ENCODE measurements at regions not wholly inside any gene's neighbourhood (a gene's known extent, or its start where the extent isn't known, plus 50 kb on each side); places are given as distances from the start of the nearest gene placed in this dataset.
A peak's percentile ranks its signal among the peaks of the same experiment; 100 is the strongest.

DNA sequence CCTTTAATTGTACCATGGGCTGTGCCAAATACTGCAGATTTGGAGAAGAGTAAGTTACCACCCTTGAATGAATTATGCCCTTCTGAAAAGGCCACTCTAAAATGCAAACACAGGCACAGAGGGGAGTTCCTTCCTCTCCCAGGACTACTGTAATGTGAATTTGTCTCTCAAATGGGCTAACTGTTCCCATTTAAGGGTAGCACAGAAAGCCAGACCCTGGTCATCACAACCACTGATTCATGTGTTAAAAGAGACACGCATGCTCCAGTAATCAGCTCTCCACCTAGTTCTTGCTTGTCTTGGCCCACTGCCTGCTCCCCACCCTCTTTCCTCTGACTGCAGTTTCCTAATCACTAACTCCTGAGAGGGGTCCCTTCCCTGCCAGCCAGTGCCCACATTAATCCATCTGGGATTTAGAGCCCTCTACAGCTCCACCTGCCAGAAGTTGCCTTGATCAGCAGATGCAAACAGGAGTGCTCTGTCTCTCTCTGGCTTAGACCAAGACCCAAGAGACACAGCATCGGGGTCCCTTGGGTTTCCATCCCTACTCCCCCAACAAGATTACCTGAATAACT lies 382.4 kb downstream of the TMEM167A start:
- ChIA-PET POLR2A (no interaction called here), CTCF (no interaction called here)
- intact Hi-C loops (cut with micrococcal nuclease): no loop called here
- Histone ChIP-seq H3K4me3 (ENCODE audit: low read length) (no peak overlapping the region), H3K27me3 (ENCODE audit: control insufficient read depth in 2 of 2, insufficient read depth in 2 of 2, low read length in 2 of 2) (no peaks in the 10 kb centered on the region), H3K4me1 (ENCODE audit: control insufficient read depth in 2 of 2, insufficient read depth in 2 of 2, low read length in 2 of 2) (no peaks in the 10 kb centered on the region), H3K27ac (ENCODE audit: low read depth, low read length) (no peak overlapping the region), H3K9me3 (ENCODE audit: control insufficient read depth in 2 of 3, low read length in 3 of 3) (no peaks in the 10 kb centered on the region), H3K36me3 (ENCODE audit: control insufficient read depth in 2 of 3, insufficient read depth in 3 of 3, low read length in 3 of 3) (no peaks in the 10 kb centered on the region)
- no peaks in the 10 kb centered on the region for H3K36me3 Mint-ChIP-seq
- H3K4me3 Mint-ChIP-seq: no peak overlapping the region
- H3K27me3 Mint-ChIP-seq: peaks cover 0 to 18% (median 4%) of the 10 kb centered on the region in 5 donors
- H3K9me3 Mint-ChIP-seq: peaks cover 0 to under 1% (median 0%) of the 10 kb centered on the region in 11 donors
- no peaks in the 10 kb centered on the region for H3K4me1 Mint-ChIP-seq
- H3K27ac Mint-ChIP-seq: no peak overlapping the region
- ATAC-seq: no peak
- DNase-seq: no peak

DNA sequence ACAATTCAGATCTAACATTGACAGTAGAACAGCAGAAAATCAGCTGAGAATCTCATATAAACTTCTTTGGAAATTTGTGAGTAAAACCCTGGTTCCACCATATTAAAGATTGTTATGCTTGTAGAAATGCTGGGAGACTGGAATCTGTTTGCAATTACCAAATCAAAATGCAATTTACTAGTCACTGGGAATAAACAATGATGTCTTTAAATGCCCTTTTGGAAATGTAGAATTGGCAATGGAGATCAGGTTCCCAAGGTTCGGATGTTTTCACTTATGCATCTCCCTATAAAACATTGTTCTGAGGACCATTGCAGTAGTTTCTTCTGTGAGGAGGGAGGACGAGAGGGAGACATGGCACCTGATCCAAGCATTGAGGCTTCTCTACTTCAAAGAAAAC lies 384.4 kb downstream of the TMEM167A start:
- no peak for DNase-seq
- ChIA-PET POLR2A (no interaction called here), CTCF (no interaction called here)
- H3K4me3 ChIP-seq (ENCODE audit: low read length): no peak overlapping the region
- no peak overlapping the region for H3K27ac Mint-ChIP-seq
- no peak overlapping the region for H3K27ac ChIP-seq (ENCODE audit: low read depth, low read length)
- intact Hi-C loops (cut with micrococcal nuclease): no loop called here
- H3K27me3 Mint-ChIP-seq: peaks cover 0 to 18% (median 0%) of the 10 kb centered on the region in 5 donors
- no peaks in the 10 kb centered on the region for H3K4me1 ChIP-seq (ENCODE audit: control insufficient read depth in 2 of 2, insufficient read depth in 2 of 2, low read length in 2 of 2)
- no peak for ATAC-seq
- H3K4me3 Mint-ChIP-seq: no peak overlapping the region
- H3K36me3 ChIP-seq (ENCODE audit: control insufficient read depth in 2 of 3, insufficient read depth in 3 of 3, low read length in 3 of 3): no peaks in the 10 kb centered on the region
- no peaks in the 10 kb centered on the region for H3K4me1 Mint-ChIP-seq
- H3K9me3 ChIP-seq (ENCODE audit: control insufficient read depth in 2 of 3, low read length in 3 of 3): no peaks in the 10 kb centered on the region
- H3K36me3 Mint-ChIP-seq: no peaks in the 10 kb centered on the region
- no peaks in the 10 kb centered on the region for H3K27me3 ChIP-seq (ENCODE audit: control insufficient read depth in 2 of 2, insufficient read depth in 2 of 2, low read length in 2 of 2)
- H3K9me3 Mint-ChIP-seq: peaks cover 0 to 6% (median 0%) of the 10 kb centered on the region in 11 donors

DNA sequence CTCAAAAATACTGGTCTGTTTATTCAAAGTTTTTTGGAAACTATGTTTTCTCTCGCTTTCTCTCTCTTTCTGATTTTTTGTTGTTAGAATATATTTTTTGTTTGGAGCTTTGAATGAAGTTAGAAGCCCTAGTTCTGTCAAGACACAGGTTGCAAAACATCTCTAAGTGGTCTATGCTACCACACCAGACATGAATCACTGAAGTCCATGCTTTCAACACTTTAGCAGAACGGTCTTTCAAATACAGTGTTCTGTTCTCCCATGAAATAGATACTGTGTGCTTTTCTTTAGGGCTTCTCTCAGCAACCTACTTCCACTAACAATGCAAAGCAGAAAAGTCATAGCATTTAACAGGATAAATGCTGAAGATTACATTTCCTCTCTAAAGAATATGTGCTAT lies 392.5 kb downstream of the TMEM167A start:
- DNase-seq (no peak), ATAC-seq (no peak)
- ChIA-PET CTCF (no interaction called here), POLR2A (no interaction called here)
- Mint-ChIP-seq H3K27ac (no peak overlapping the region), H3K27me3 (peaks cover 0 to 16% (median 5%) of the 10 kb centered on the region in 5 donors), H3K4me1 (no peaks in the 10 kb centered on the region), H3K4me3 (no peak overlapping the region), H3K36me3 (peaks cover 0 to 3% (median 0%) of the 10 kb centered on the region in 5 donors), H3K9me3 (peaks cover 0 to 11% (median 0%) of the 10 kb centered on the region in 11 donors)
- Histone ChIP-seq H3K27me3 (ENCODE audit: control insufficient read depth in 2 of 2, insufficient read depth in 2 of 2, low read length in 2 of 2) (no peaks in the 10 kb centered on the region), H3K36me3 (ENCODE audit: control insufficient read depth in 2 of 3, insufficient read depth in 3 of 3, low read length in 3 of 3) (no peaks in the 10 kb centered on the region), H3K9me3 (ENCODE audit: control insufficient read depth in 2 of 3, low read length in 3 of 3) (no peaks in the 10 kb centered on the region), H3K4me1 (ENCODE audit: control insufficient read depth in 2 of 2, insufficient read depth in 2 of 2, low read length in 2 of 2) (no peaks in the 10 kb centered on the region), H3K27ac (ENCODE audit: low read depth, low read length) (no peak overlapping the region), H3K4me3 (ENCODE audit: low read length) (no peak overlapping the region)
- intact Hi-C loops (cut with micrococcal nuclease): no loop called here

DNA sequence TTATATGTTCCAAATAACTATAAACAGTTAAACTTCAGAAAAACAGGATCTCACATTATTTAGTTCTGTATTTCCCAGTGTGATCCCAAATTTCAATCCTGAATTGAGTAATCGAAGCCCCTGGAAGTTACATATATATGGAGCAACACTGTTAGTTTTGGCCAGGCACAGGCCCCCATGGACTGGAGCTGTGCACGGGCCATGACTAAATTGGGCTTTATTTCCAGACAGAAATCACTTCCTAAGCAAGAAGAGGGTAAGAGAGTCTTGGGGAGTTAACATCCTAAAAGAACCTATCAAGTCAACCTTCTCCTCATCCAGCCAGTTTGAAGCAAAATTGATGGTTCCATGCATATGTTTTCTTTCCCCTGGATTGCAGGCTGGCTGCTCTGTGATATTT lies 393.0 kb downstream of the TMEM167A start:
- DNase-seq (no peak), ATAC-seq (no peak)
- Mint-ChIP-seq H3K27me3 (peaks cover 0 to 14% (median 5%) of the 10 kb centered on the region in 5 donors), H3K27ac (no peak overlapping the region), H3K9me3 (peaks cover 0 to 10% (median 0%) of the 10 kb centered on the region in 11 donors), H3K36me3 (peaks cover 0 to 3% (median 0%) of the 10 kb centered on the region in 5 donors), H3K4me1 (no peaks in the 10 kb centered on the region), H3K4me3 (no peak overlapping the region)
- ChIA-PET CTCF (no interaction called here), POLR2A (no interaction called here)
- Histone ChIP-seq H3K4me3 (ENCODE audit: low read length) (no peak overlapping the region), H3K4me1 (ENCODE audit: control insufficient read depth in 2 of 2, insufficient read depth in 2 of 2, low read length in 2 of 2) (no peaks in the 10 kb centered on the region), H3K9me3 (ENCODE audit: control insufficient read depth in 2 of 3, low read length in 3 of 3) (no peaks in the 10 kb centered on the region), H3K36me3 (ENCODE audit: control insufficient read depth in 2 of 3, insufficient read depth in 3 of 3, low read length in 3 of 3) (no peaks in the 10 kb centered on the region), H3K27ac (ENCODE audit: low read depth, low read length) (no peak overlapping the region), H3K27me3 (ENCODE audit: control insufficient read depth in 2 of 2, insufficient read depth in 2 of 2, low read length in 2 of 2) (no peaks in the 10 kb centered on the region)
- intact Hi-C loops (cut with micrococcal nuclease): no loop called here

DNA sequence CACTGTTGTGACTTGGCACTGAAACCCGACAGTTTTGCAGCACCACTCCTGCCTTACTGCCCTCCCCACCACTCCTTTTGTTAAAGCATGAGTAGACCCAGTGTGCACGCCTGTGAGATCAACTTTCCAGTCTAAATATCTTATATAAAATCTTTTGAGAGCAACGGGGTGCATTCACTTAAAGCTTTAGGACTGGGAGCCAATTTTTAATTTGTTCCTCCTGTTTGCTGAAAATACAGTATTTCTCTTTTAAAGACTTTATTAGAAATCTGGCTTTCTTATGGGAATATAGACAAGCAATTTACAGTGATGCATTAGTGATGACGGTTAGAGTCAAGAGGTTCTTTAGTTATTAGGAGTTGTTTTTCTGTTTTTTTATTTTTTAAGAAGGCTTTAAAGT lies 397.5 kb downstream of the TMEM167A start:
- H3K4me3 Mint-ChIP-seq: no peak overlapping the region
- H3K9me3 Mint-ChIP-seq: peaks cover 0 to 28% (median 0%) of the 10 kb centered on the region in 11 donors
- ChIA-PET CTCF (no interaction called here), POLR2A (no interaction called here)
- peaks cover 0 to 10% (median 3%) of the 10 kb centered on the region in 5 donors for H3K27me3 Mint-ChIP-seq
- intact Hi-C loops (cut with micrococcal nuclease): no loop called here
- H3K27ac Mint-ChIP-seq: no peak overlapping the region
- H3K27ac ChIP-seq (ENCODE audit: low read depth, low read length): no peak overlapping the region
- no peaks in the 10 kb centered on the region for H3K36me3 ChIP-seq (ENCODE audit: control insufficient read depth in 2 of 3, insufficient read depth in 3 of 3, low read length in 3 of 3)
- no peak for ATAC-seq
- H3K4me1 ChIP-seq (ENCODE audit: control insufficient read depth in 2 of 2, insufficient read depth in 2 of 2, low read length in 2 of 2): no peaks in the 10 kb centered on the region
- no peak overlapping the region for H3K4me3 ChIP-seq (ENCODE audit: low read length)
- H3K36me3 Mint-ChIP-seq: peaks cover 0 to 27% (median 0%) of the 10 kb centered on the region in 5 donors
- no peaks in the 10 kb centered on the region for H3K9me3 ChIP-seq (ENCODE audit: control insufficient read depth in 2 of 3, low read length in 3 of 3)
- DNase-seq: no peak
- H3K27me3 ChIP-seq (ENCODE audit: control insufficient read depth in 2 of 2, insufficient read depth in 2 of 2, low read length in 2 of 2): no peaks in the 10 kb centered on the region
- peaks cover 9 to 19% (median 13%) of the 10 kb centered on the region in 7 donors for H3K4me1 Mint-ChIP-seq

DNA sequence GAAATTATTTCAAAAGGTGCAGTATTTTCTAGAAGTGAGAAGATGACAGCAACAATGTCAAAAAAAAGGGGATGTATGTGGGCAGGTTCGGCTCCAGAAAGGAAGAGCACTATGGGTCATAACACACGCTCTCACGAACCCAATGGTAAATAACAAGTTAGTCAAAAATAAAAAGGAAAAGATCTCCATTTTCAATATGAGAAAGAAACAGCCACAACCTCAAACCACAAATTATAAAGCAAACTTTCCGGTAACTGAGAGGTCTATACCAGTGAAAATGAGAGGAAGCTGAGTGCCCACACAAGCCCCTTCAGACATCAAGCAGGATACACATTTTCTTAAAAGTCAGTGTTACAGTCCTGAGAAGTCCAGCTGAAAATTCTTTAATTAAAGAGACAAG lies 398.5 kb upstream of the RPS23 start:
- Mint-ChIP-seq H3K36me3 (peaks cover 0 to 48% (median 0%) of the 10 kb centered on the region in 5 donors), H3K27me3 (peaks cover 0 to 10% (median 7%) of the 10 kb centered on the region in 5 donors), H3K4me3 (peak overlapping the region in 9 of 10 donors; percentile 8 to 65 (median 28)), H3K27ac (peak overlapping the region in 4 of 9 donors; percentile 12 to 86 (median 44)), H3K9me3 (peaks cover 0 to 42% (median 0%) of the 10 kb centered on the region in 11 donors), H3K4me1 (peaks cover 9 to 29% (median 13%) of the 10 kb centered on the region in 7 donors)
- intact Hi-C loops (cut with micrococcal nuclease): loop anchor here in 1 of 2 donors (2.0 kb wide), 1 partner anchor 320 kb away; no protein-coding TSS in a partner anchor
- peak in 1 of 9 donors; percentile 0 for DNase-seq
- H3K27me3 ChIP-seq (ENCODE audit: control insufficient read depth in 2 of 2, insufficient read depth in 2 of 2, low read length in 2 of 2): no peaks in the 10 kb centered on the region
- H3K4me1 ChIP-seq (ENCODE audit: control insufficient read depth in 2 of 2, insufficient read depth in 2 of 2, low read length in 2 of 2): no peaks in the 10 kb centered on the region
- no peaks in the 10 kb centered on the region for H3K9me3 ChIP-seq (ENCODE audit: control insufficient read depth in 2 of 3, low read length in 3 of 3)
- H3K27ac ChIP-seq (ENCODE audit: low read depth, low read length): no peak overlapping the region
- no peak overlapping the region for H3K4me3 ChIP-seq (ENCODE audit: low read length)
- ChIA-PET CTCF (interaction anchor here (0.8 kb wide), 1 partner anchor 753 kb away, joined by 3 read pairs; no protein-coding TSS in a partner anchor), POLR2A (interaction anchor here (0.7 kb wide), 1 partner anchor 142 kb away, joined by 4 read pairs; no protein-coding TSS in a partner anchor)
- H3K36me3 ChIP-seq (ENCODE audit: control insufficient read depth in 2 of 3, insufficient read depth in 3 of 3, low read length in 3 of 3): no peaks in the 10 kb centered on the region
- ATAC-seq: no peak

DNA sequence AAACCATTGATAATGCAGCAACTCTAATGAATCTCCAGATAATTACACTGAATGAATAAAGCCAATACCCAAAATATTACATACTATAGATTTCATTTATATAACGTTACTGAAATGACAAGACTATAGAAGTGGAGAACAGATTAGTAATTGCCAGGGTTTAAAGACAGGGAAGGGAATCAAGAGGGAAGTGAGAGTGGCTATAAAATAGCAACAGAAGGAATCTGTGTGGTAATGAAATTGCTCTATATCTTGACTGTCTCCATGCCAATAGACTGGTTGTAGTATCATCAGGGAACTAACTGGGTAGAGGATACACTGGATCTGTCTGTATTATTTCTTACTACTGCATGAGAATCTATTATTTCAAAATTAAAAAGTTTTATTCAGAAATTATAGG lies 396.5 kb upstream of the RPS23 start:
- no peaks in the 10 kb centered on the region for H3K4me1 ChIP-seq (ENCODE audit: control insufficient read depth in 2 of 2, insufficient read depth in 2 of 2, low read length in 2 of 2)
- Mint-ChIP-seq H3K4me3 (no peak overlapping the region), H3K9me3 (peaks cover 0 to 44% (median 0%) of the 10 kb centered on the region in 11 donors), H3K27me3 (peaks cover 0 to 14% (median 4%) of the 10 kb centered on the region in 5 donors), H3K36me3 (peaks cover 0 to 51% (median 0%) of the 10 kb centered on the region in 5 donors), H3K4me1 (peaks cover 9 to 30% (median 13%) of the 10 kb centered on the region in 7 donors), H3K27ac (no peak overlapping the region)
- ChIA-PET POLR2A (no interaction called here), CTCF (no interaction called here)
- H3K9me3 ChIP-seq (ENCODE audit: control insufficient read depth in 2 of 3, low read length in 3 of 3): no peaks in the 10 kb centered on the region
- H3K36me3 ChIP-seq (ENCODE audit: control insufficient read depth in 2 of 3, insufficient read depth in 3 of 3, low read length in 3 of 3): no peaks in the 10 kb centered on the region
- H3K4me3 ChIP-seq (ENCODE audit: low read length): no peak overlapping the region
- intact Hi-C loops (cut with micrococcal nuclease): no loop called here
- no peak for ATAC-seq
- H3K27me3 ChIP-seq (ENCODE audit: control insufficient read depth in 2 of 2, insufficient read depth in 2 of 2, low read length in 2 of 2): no peaks in the 10 kb centered on the region
- H3K27ac ChIP-seq (ENCODE audit: low read depth, low read length): no peak overlapping the region
- DNase-seq: no peak
